Endodermal cell (in vitro differentiated cells): ENCODE measurements at regions not wholly inside any gene's neighbourhood (a gene's known extent, or its start where the extent isn't known, plus 50 kb on each side); places are given as distances from the start of the nearest gene placed in this dataset.

Source experiments
- DNase-seq: peaks from one replicate; pipeline ENCODE4 v3.0.0-alpha.2; 2017
- H3K27ac ChIP-seq: 2 replicates; pipeline ENCODE4 v1.5.1; 2013; ENCODE audit warnings: mild to moderate bottlenecking, low read depth, low read length, moderate library complexity
- H3K27me3 ChIP-seq: 2 replicates; pipeline ENCODE4 v1.6.1; 2013; ENCODE audit warnings: mild to moderate bottlenecking, low read length, moderate library complexity; ENCODE audit not compliant: insufficient read depth, control insufficient read depth, poor library complexity, severe bottlenecking
- H3K36me3 ChIP-seq: 2 replicates; pipeline ENCODE4 v1.7.0; 2013; ENCODE audit warnings: mild to moderate bottlenecking, low read length, moderate library complexity; ENCODE audit not compliant: control insufficient read depth, insufficient read depth
- H3K4me1 ChIP-seq: one replicate; pipeline ENCODE4 v1.7.0; 2013; ENCODE audit warnings: low read length; ENCODE audit not compliant: control insufficient read depth, insufficient read depth
- H3K4me3 ChIP-seq: 2 replicates; pipeline ENCODE4 v1.5.1; 2013; ENCODE audit warnings: mild to moderate bottlenecking, low read length, moderate library complexity
- H3K9ac ChIP-seq: 2 replicates; pipeline ENCODE4 v1.6.1; 2013; ENCODE audit warnings: mild to moderate bottlenecking, low read length, moderate library complexity; ENCODE audit not compliant: poor library complexity, severe bottlenecking; ENCODE audit errors: extremely low read depth
- H3K9me3 ChIP-seq: 2 replicates; pipeline ENCODE4 v1.6.1; 2013; ENCODE audit warnings: mild to moderate bottlenecking, low read length, moderate library complexity; ENCODE audit not compliant: control insufficient read depth
- H3K27ac Mint-ChIP-seq: 2 replicates; pipeline ENCODE4 v1.8.0; 2020; ENCODE audit warnings: mixed read lengths
- H3K27me3 Mint-ChIP-seq: 2 replicates; pipeline ENCODE4 v1.8.0; 2021; ENCODE audit warnings: mild to moderate bottlenecking, mixed read lengths; ENCODE audit not compliant: insufficient read depth
- H3K36me3 Mint-ChIP-seq: 2 replicates; pipeline ENCODE4 v1.8.0; 2020; ENCODE audit warnings: low read depth, mixed read lengths
- H3K4me1 Mint-ChIP-seq: 2 replicates; pipeline ENCODE4 v1.8.0; 2020; ENCODE audit warnings: mixed read lengths
- H3K4me3 Mint-ChIP-seq: 2 replicates; pipeline ENCODE4 v1.8.0; 2020; ENCODE audit warnings: mild to moderate bottlenecking, moderate library complexity, mixed read lengths
- H3K9me3 Mint-ChIP-seq: 2 replicates; pipeline ENCODE4 v1.8.0; 2020; ENCODE audit warnings: mild to moderate bottlenecking, mixed read lengths
- WGBS, 2 experiments: methylation state at CpG; one replicate each; pipeline versions ENCODE4 v1.1.5 to v1.1.7; 2013; ENCODE audit warnings: missing lambda C conversion rate in 2 of 2, mixed read lengths in 1 of 2; ENCODE audit not compliant: insufficient coverage in 1 of 2, insufficient read length in 1 of 2; 5-methylcytosine and 5-hydroxymethylcytosine counted together
- TF ChIP-seq, protein P1 (sequence below): fragments of 200-600 bp; sonication (generic); conservative IDR thresholded peaks from 2 replicates; pipeline ENCODE4 v1.5.0; 2021; ENCODE audit warnings: antibody characterized with exemption, mild to moderate bottlenecking

DNA sequence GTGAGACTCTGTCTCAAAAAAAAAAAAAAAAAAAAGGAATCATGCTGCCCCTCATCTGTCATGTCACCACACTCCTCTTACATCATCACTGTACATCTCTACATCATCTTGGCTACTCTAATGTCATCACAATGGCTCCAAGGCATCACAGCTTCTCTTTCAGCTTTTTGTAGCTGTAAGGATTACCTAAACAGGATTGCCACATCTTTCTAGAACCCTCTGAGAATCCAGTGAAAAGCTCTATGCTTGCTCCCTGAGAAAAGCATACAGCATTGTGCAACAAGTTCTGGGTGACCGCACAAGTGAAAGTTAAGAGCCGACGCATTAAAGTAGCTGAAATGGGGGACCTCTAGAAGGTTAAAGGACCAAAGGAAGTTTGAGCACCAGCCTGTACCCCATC is 272.5 kb downstream of the C12orf50 start:
- H3K4me1 ChIP-seq = peaks cover 8% of the 10 kb centered on the region
- Mint-ChIP-seq H3K36me3 (no peaks in the 10 kb centered on the region), H3K27me3 (no peaks in the 10 kb centered on the region), H3K4me3 (no peak overlapping the region), H3K4me1 (peaks cover 11% of the 10 kb centered on the region), H3K9me3 (no peaks in the 10 kb centered on the region), H3K27ac (no peak overlapping the region)
- no peaks in the 10 kb centered on the region for H3K27me3 ChIP-seq
- H3K36me3 ChIP-seq = no peaks in the 10 kb centered on the region
- H3K9me3 ChIP-seq = no peaks in the 10 kb centered on the region
- H3K9ac ChIP-seq = no peak overlapping the region
- WGBS, 2 experiments = 89% methylated on average over 3 of the region's 3 CpGs; no CpG with 5 or more reads in 1 of the 2 experiments
- H3K4me3 ChIP-seq = no peak overlapping the region
- TF ChIP-seq, protein P1, sequence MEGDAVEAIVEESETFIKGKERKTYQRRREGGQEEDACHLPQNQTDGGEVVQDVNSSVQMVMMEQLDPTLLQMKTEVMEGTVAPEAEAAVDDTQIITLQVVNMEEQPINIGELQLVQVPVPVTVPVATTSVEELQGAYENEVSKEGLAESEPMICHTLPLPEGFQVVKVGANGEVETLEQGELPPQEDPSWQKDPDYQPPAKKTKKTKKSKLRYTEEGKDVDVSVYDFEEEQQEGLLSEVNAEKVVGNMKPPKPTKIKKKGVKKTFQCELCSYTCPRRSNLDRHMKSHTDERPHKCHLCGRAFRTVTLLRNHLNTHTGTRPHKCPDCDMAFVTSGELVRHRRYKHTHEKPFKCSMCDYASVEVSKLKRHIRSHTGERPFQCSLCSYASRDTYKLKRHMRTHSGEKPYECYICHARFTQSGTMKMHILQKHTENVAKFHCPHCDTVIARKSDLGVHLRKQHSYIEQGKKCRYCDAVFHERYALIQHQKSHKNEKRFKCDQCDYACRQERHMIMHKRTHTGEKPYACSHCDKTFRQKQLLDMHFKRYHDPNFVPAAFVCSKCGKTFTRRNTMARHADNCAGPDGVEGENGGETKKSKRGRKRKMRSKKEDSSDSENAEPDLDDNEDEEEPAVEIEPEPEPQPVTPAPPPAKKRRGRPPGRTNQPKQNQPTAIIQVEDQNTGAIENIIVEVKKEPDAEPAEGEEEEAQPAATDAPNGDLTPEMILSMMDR = no peak
- no peak overlapping the region for H3K27ac ChIP-seq
- no peak for DNase-seq

DNA sequence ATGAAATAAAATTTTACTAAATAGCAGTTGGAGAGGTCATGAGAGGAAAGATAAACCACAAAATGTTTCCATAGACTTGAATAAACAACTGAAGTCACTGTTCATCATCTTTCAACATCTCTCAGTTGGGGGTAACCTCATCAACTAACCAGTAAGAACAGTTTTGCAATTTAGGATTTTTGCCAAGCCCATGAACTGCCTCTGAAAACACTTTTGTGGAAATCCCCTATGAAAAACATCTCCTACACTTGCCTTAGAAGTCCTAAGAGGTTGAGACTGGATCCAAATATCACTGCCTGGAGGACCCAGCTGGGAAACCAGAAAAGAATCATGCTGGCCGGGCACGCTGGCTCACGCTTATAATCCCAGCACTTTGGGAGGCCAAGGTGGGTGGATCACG is 273.1 kb downstream of the C12orf50 start:
- no peak for DNase-seq
- TF ChIP-seq, protein P1 = no peak
- H3K4me3 Mint-ChIP-seq = no peak overlapping the region
- Histone ChIP-seq H3K36me3 (no peaks in the 10 kb centered on the region), H3K9me3 (no peaks in the 10 kb centered on the region), H3K27me3 (no peaks in the 10 kb centered on the region), H3K27ac (no peak overlapping the region), H3K4me3 (no peak overlapping the region), H3K9ac (no peak overlapping the region), H3K4me1 (peaks cover 8% of the 10 kb centered on the region)
- H3K27ac Mint-ChIP-seq = no peak overlapping the region
- H3K4me1 Mint-ChIP-seq = peaks cover 11% of the 10 kb centered on the region
- WGBS, 2 experiments = 94% methylated on average over 3 of the region's 4 CpGs; no CpG with 5 or more reads in 1 of the 2 experiments
- H3K36me3 Mint-ChIP-seq = no peaks in the 10 kb centered on the region
- peaks cover under 1% of the 10 kb centered on the region for H3K9me3 Mint-ChIP-seq
- H3K27me3 Mint-ChIP-seq = no peaks in the 10 kb centered on the region

DNA sequence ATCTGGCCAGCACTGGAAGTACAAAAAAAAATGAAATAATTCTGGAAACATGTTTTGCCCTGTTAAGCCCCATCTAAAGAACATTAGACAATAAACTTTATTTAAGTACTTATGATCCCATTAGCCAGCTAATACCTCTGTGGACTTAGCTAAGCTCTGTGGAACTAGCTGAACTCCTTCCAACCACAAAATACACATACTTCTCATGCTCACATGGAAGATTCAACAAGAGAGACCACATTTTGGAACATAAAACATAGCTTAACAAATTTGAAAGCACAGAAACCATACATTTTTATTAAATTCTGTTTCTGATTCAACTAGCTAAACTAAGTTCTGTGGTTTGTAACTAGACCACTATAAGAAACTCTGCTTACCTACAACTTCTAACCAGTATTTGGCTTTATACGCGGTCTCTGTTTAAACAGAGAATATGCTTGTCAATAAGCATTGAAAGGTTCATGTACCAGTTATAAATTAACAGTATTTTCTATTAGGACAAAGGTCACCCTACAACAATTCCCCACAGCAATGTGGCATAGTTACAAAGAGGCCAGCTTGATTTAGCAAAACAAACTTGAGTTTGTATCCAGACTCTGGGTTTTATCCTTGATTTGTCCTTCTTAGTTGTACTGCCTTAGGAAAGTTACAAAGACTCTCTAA is 300.1 kb downstream of the C12orf50 start:
- 75 to 83% methylated on average over 2 of the region's 2 CpGs for WGBS, 2 experiments
- peaks cover 7% of the 10 kb centered on the region for H3K27me3 Mint-ChIP-seq
- H3K4me1 Mint-ChIP-seq = peaks cover 11% of the 10 kb centered on the region
- no peak overlapping the region for H3K27ac Mint-ChIP-seq
- H3K9me3 Mint-ChIP-seq = no peaks in the 10 kb centered on the region
- no peak for DNase-seq
- Histone ChIP-seq H3K9ac (no peak overlapping the region), H3K4me3 (no peak overlapping the region), H3K27me3 (peaks cover 16% of the 10 kb centered on the region), H3K36me3 (no peaks in the 10 kb centered on the region), H3K4me1 (peaks cover 10% of the 10 kb centered on the region), H3K9me3 (peaks cover under 1% of the 10 kb centered on the region), H3K27ac (no peak overlapping the region)
- H3K4me3 Mint-ChIP-seq = no peak overlapping the region
- TF ChIP-seq, protein P1 = no peak
- no peaks in the 10 kb centered on the region for H3K36me3 Mint-ChIP-seq
